ENCODE measurements at regions not wholly inside any gene's neighbourhood (a gene's known extent, or its start where the extent isn't known, plus 50 kb on each side); places are given as distances from the start of the nearest gene placed in this dataset.

DNA sequence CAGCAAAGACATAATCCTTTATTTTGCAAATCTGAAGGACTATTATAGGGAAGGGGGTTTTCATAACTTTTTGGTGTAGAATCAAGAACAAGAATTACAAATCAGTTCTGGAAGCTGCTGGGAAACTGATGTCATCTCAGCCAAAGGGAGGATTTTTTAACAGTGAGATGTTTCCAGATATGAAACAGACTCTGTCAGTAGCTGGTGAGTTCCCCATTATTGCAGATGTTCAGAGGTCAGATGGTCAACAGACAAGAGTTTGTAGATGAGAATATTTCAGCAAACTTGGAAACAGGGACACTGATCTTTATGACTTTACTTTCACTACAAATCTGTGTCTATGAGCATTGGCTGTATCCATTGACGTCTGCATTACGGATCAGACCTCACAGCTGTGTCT, 71.9 kb upstream of the LPP start:
- no peak overlapping the region for H3K4me3 ChIP-seq (ENCODE audit: low read depth, poor library complexity, severe bottlenecking)
- 37 to 41% methylated on average over 2 of the region's 2 CpGs for WGBS, 2 donors
- TF ChIP-seq, protein P1, sequence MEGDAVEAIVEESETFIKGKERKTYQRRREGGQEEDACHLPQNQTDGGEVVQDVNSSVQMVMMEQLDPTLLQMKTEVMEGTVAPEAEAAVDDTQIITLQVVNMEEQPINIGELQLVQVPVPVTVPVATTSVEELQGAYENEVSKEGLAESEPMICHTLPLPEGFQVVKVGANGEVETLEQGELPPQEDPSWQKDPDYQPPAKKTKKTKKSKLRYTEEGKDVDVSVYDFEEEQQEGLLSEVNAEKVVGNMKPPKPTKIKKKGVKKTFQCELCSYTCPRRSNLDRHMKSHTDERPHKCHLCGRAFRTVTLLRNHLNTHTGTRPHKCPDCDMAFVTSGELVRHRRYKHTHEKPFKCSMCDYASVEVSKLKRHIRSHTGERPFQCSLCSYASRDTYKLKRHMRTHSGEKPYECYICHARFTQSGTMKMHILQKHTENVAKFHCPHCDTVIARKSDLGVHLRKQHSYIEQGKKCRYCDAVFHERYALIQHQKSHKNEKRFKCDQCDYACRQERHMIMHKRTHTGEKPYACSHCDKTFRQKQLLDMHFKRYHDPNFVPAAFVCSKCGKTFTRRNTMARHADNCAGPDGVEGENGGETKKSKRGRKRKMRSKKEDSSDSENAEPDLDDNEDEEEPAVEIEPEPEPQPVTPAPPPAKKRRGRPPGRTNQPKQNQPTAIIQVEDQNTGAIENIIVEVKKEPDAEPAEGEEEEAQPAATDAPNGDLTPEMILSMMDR (IDR thresholded peaks at IDR 0.05): no peak
- TF ChIP-seq POLR2A (IDR thresholded peaks at IDR 0.05): no peak
- no peak for DNase-seq (ENCODE audit: low spot score in 2 of 2)
- intact Hi-C loops (cut with DNase I; ENCODE audit: low total_unique reads): no loop called here

DNA sequence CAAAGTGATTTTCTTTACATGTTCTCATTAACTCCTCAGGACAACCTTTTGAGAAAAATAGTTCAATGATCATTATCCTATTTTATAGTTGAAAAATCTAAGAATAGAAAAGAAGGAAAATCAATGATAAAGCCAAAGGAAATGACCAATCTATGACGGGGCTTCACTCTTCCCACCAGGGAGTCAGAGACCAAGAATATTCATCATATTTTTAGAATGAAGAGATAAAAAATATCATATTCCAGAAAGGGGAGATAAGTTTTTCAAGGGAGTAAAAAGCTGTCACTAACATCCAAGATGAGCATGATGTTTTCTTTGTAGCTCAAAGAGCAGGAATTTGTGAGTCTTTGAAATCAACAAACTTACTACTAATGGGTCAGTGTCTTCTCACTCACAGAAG, 71.5 kb upstream of the LPP start:
- no peak for DNase-seq (ENCODE audit: low spot score in 2 of 2)
- WGBS, 2 donors: 66 to 71% methylated on average over 1 of the region's 1 CpG
- TF ChIP-seq, protein P1 (IDR thresholded peaks at IDR 0.05): no peak
- intact Hi-C loops (cut with DNase I; ENCODE audit: low total_unique reads): no loop called here
- H3K4me3 ChIP-seq (ENCODE audit: low read depth, poor library complexity, severe bottlenecking): no peak overlapping the region

DNA sequence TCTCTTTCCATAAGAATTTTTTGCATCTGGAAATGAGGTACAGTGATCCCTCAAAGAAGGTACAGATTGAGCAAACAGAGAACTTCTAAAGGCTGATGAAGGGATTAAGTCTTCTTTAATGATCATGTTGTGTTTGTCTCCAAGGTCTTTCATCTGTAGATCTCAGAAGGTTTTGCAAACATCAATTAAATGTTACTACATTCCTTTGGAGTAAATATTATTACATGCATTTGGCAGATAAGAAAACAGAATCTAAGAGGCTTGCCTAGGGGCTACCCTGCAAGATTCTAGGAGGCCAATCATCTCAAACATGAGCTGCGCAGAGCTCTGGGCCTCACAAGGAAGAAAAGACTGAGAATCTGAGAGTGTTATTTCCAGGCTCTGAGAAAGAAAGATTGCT, 70.9 kb upstream of the LPP start:
- TF ChIP-seq POLR2A (IDR thresholded peaks at IDR 0.05): no peak
- TF ChIP-seq, protein P1 (IDR thresholded peaks at IDR 0.05): no peak
- 87 to 97% methylated on average over 1 of the region's 1 CpG for WGBS, 2 donors
- intact Hi-C loops (cut with DNase I; ENCODE audit: low total_unique reads): no loop called here
- H3K4me3 ChIP-seq (ENCODE audit: low read depth, poor library complexity, severe bottlenecking): no peak overlapping the region
- DNase-seq (ENCODE audit: low spot score in 2 of 2): no peak

GRCh38 chr3:188084752-188085583, 69.0 kb upstream of the LPP start:
- intact Hi-C loops (cut with DNase I; ENCODE audit: low total_unique reads): no loop called here
- TF ChIP-seq, protein P1 (IDR thresholded peaks at IDR 0.05): no peak
- TF ChIP-seq POLR2A (IDR thresholded peaks at IDR 0.05): no peak
- DNase-seq (ENCODE audit: low spot score in 2 of 2): no peak
- WGBS, 2 donors: 86% methylated on average over 8 of the region's 8 CpGs
- H3K4me3 ChIP-seq (ENCODE audit: low read depth, poor library complexity, severe bottlenecking): no peak overlapping the region

GRCh38 chr3:188085584-188086560, 68.1 kb upstream of the LPP start:
- DNase-seq (ENCODE audit: low spot score in 2 of 2): no peak
- WGBS, 2 donors: 78 to 83% methylated on average over 10 of the region's 10 CpGs
- TF ChIP-seq, protein P1 (IDR thresholded peaks at IDR 0.05): no peak
- no peak for TF ChIP-seq POLR2A (IDR thresholded peaks at IDR 0.05)
- no peak overlapping the region for H3K4me3 ChIP-seq (ENCODE audit: low read depth, poor library complexity, severe bottlenecking)
- intact Hi-C loops (cut with DNase I; ENCODE audit: low total_unique reads): no loop called here

Measured in lower leg skin (tissue), 4 donors.